GM20000 (cell line): ENCODE measurements at regions not wholly inside any gene's neighbourhood (a gene's known extent, or its start where the extent isn't known, plus 50 kb on each side); places are given as distances from the start of the nearest gene placed in this dataset.
"Not testable (repeated sequence)": the region's sequence is repeated elsewhere in the genome, so short reads cannot be mapped to it uniquely, and the experiment has no call there.

Source experiments
- DNase-seq: peaks from one replicate; pipeline ENCODE4 v3.0.0; 2012; ENCODE audit warnings: low spot score
- CTCF ChIP-seq: IDR thresholded peaks from 2 replicates; pipeline ENCODE4 v1.5.1; 2012; ENCODE audit warnings: mild to moderate bottlenecking, control low read depth; ENCODE audit errors: extremely low read depth, missing control alignments

DNA sequence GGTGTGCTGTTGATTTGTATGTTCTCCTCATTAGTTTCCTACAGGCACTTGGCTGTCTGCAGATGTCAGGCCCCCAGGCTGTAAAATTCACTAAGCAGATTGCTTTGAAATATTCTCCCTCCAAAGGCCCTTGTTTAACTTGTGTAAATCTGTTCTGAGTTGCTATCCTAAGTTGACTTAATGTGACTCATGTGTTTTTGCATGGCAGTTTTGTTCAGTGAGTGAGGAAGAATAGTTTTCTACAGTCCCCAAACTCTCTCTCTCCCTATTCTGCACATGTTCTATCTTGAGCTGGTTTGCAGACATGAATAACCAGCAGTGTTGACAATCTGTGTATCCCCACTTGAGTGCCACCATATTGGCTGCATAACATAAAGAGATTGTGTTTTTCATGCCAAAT, 1005.4 kb upstream of the DDX18 start:
- no peak for TF ChIP-seq CTCF
- no peak for DNase-seq

- TF ChIP-seq CTCF = no peak
- DNase-seq = no peak
These were observed 1004.4 kb upstream of the DDX18 start for GRCh38 chr2:116810071-116810470.

- TF ChIP-seq CTCF = no peak
- DNase-seq = no peak
These were observed 1003.8 kb upstream of the DDX18 start for GRCh38 chr2:116810645-116811044.

- TF ChIP-seq CTCF = no peak
- no peak for DNase-seq
These were observed 995.1 kb upstream of the DDX18 start for GRCh38 chr2:116819355-116819754.

- TF ChIP-seq CTCF = no peak
- DNase-seq = no peak
These were observed 993.5 kb upstream of the DDX18 start for GRCh38 chr2:116820986-116821385.

- DNase-seq = not testable (repeated sequence)
These were observed 984.9 kb upstream of the DDX18 start for GRCh38 chr2:116829543-116829942.

- DNase-seq = no peak
- TF ChIP-seq CTCF = no peak
These were observed 982.3 kb upstream of the DDX18 start for GRCh38 chr2:116832148-116832547.

DNA sequence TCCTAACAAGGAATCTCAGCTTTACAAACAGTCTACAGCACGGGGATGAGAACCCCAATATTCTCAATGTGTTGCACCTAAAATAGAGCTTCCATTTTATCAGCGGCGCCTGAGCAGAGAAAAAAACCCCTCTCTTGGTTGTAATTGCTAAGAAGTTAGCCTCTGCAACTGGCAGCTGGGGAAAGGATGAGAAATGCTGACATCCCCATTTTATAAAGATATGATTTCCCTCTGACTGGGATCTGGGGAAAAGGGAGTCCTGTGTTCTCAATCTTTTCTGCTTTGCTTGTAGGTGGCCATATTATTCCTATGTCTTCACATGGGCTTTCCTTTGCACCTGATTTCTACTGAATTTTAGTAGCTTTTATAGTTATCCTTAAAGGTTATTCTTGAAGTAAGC, 981.4 kb upstream of the DDX18 start:
- no peak for TF ChIP-seq CTCF
- no peak for DNase-seq
